Natural killer cell (primary cell): ENCODE measurements at regions not wholly inside any gene's neighbourhood (a gene's known extent, or its start where the extent isn't known, plus 50 kb on each side); places are given as distances from the start of the nearest gene placed in this dataset.
"Not testable (repeated sequence)": the region's sequence is repeated elsewhere in the genome, so short reads cannot be mapped to it uniquely, and the experiment has no call there.

ENCODE experiments used
- ATAC-seq, 3 donors: fragments of 150-1000 bp in 2 of 3; fragments of 200-7000 bp in 1 of 3; cut with Tn5 transposase; 1 replicate in 1 of 3; 2 replicates in 2 of 3; pipeline ENCODE4 v1.10.0; 2021; ENCODE audit warnings: mild to moderate bottlenecking in 2 of 3, moderate library complexity in 2 of 3
- DNase-seq, 2 donors: peaks; one replicate each; pipeline versions ENCODE4 v3.0.0 to v3.0.0-alpha.2; 2013 to 2021; ENCODE audit warnings: mixed read lengths in 1 of 2
- H3K27ac ChIP-seq: one replicate; pipeline ENCODE4 v1.5.1; 2013; ENCODE audit warnings: mild to moderate bottlenecking, low read length
- H3K27me3 ChIP-seq: one replicate; pipeline ENCODE4 v1.6.1; 2013; ENCODE audit warnings: low read length; ENCODE audit not compliant: control insufficient read depth, insufficient read depth
- H3K36me3 ChIP-seq: one replicate; pipeline ENCODE4 v1.6.1; 2013; ENCODE audit warnings: low read length; ENCODE audit not compliant: control insufficient read depth, insufficient read depth
- H3K4me1 ChIP-seq: one replicate; pipeline ENCODE4 v1.6.1; 2013; ENCODE audit warnings: low read length; ENCODE audit not compliant: control insufficient read depth, insufficient read depth
- H3K4me3 ChIP-seq: one replicate; pipeline ENCODE4 v1.5.1; 2013; ENCODE audit warnings: low read length
- H3K9me3 ChIP-seq: one replicate; pipeline ENCODE4 v1.6.1; 2013; ENCODE audit warnings: low read length; ENCODE audit not compliant: control insufficient read depth, insufficient read depth
- H3K27ac Mint-ChIP-seq, 2 donors: one replicate each; pipeline ENCODE4 v1.8.0; 2022; ENCODE audit warnings: mild to moderate bottlenecking in 2 of 2, mixed read lengths in 2 of 2, moderate library complexity in 1 of 2
- H3K27me3 Mint-ChIP-seq, 2 donors: one replicate each; pipeline ENCODE4 v1.8.0; 2022; ENCODE audit warnings: low read depth in 2 of 2, mixed read lengths in 2 of 2
- H3K36me3 Mint-ChIP-seq: one replicate; pipeline ENCODE4 v1.8.0; 2022; ENCODE audit warnings: mixed read lengths
- H3K4me1 Mint-ChIP-seq, 2 donors: one replicate each; pipeline ENCODE4 v1.8.0; 2022; ENCODE audit warnings: mixed read lengths in 2 of 2
- H3K4me3 Mint-ChIP-seq: one replicate; pipeline ENCODE4 v1.8.0; 2022; ENCODE audit warnings: mild to moderate bottlenecking, moderate library complexity, mixed read lengths
- H3K9me3 Mint-ChIP-seq, 2 donors: one replicate each; pipeline ENCODE4 v1.8.0; 2022; ENCODE audit warnings: mixed read lengths in 2 of 2
- CTCF ChIP-seq: fragments of 200-600 bp; IDR thresholded peaks from one replicate; pipeline ENCODE4 v1.8.0; 2022; ENCODE audit warnings: antibody characterized with exemption
- WGBS: methylation state at CpG from one replicate; pipeline ENCODE4 v1.1.7; 2013; ENCODE audit warnings: missing lambda C conversion rate; ENCODE audit not compliant: insufficient coverage; 5-methylcytosine and 5-hydroxymethylcytosine counted together
- intact Hi-C: fragments of 100-400 bp; cut with micrococcal nuclease; formaldehyde crosslinking; loops from one replicate; pipeline ENCODE4 v1.14.2; 2022

DNA sequence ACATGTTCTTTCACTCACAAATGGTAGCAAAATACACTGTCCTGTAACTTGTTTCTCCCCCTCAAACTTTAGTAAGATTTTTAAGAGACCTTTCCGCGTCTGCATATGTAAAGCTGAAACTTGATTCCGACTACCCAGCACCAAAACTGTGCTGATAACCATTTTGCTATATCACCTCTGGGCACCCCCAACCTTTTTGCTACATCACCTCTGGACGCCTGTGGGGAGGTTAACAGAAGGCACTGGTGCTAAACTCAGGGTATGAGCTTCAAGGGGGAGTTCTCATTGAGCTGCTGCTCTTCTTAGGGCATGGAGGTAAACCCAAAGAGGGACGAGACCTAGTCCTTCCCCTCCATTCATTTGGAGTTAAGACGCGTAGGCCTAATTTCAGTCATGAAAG is 67.6 kb upstream of the NFE2L3 start:
- Mint-ChIP-seq H3K27me3 (peaks cover 26 to 56% of the 10 kb centered on the region in 2 donors), H3K4me1 (no peaks in the 10 kb centered on the region), H3K27ac (no peak overlapping the region), H3K36me3 (no peaks in the 10 kb centered on the region), H3K9me3 (no peaks in the 10 kb centered on the region), H3K4me3 (no peak overlapping the region)
- no peaks in the 10 kb centered on the region for H3K36me3 ChIP-seq
- H3K27me3 ChIP-seq: no peaks in the 10 kb centered on the region
- DNase-seq (no peak), ATAC-seq (no peak)
- TF ChIP-seq CTCF: no peak
- no peak overlapping the region for H3K27ac ChIP-seq
- H3K9me3 ChIP-seq: peaks cover under 1% of the 10 kb centered on the region
- 85% methylated on average over 7 of the region's 7 CpGs for WGBS
- H3K4me3 ChIP-seq: no peak overlapping the region
- no peaks in the 10 kb centered on the region for H3K4me1 ChIP-seq
- intact Hi-C loops: no loop called here

DNA sequence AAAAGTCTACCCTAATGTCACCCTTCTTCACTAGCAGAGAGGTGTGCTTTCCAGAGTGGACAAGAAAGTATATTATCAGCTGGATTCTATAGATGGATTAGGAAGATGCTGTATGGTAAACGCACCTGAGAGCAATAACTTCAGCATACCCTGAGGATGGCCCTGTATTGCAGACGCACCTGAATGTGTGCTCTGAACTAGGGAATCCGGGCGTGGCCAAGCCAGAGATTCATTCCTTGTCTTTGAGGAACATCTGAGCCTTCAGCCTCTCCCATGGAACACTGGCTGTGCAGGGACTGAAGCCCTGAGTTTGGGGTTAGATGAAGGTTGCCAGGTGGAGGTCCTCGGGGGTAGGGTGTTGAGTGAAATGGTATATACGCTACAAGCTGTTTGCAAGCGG is 66.2 kb upstream of the NFE2L3 start:
- Histone ChIP-seq H3K27me3 (no peaks in the 10 kb centered on the region), H3K9me3 (peaks cover 4% of the 10 kb centered on the region), H3K4me3 (no peak overlapping the region), H3K4me1 (no peaks in the 10 kb centered on the region), H3K36me3 (no peaks in the 10 kb centered on the region), H3K27ac (no peak overlapping the region)
- Mint-ChIP-seq H3K27me3 (peaks cover 13 to 45% of the 10 kb centered on the region in 2 donors), H3K36me3 (no peaks in the 10 kb centered on the region), H3K4me3 (no peak overlapping the region), H3K4me1 (peaks cover 1 to 3% of the 10 kb centered on the region in 2 donors), H3K9me3 (no peaks in the 10 kb centered on the region), H3K27ac (no peak overlapping the region)
- TF ChIP-seq CTCF: no peak
- intact Hi-C loops: no loop called here
- WGBS: 96% methylated on average over 7 of the region's 7 CpGs
- ATAC-seq: no peak
- no peak for DNase-seq

- Mint-ChIP-seq H3K27ac (no peak overlapping the region), H3K27me3 (peaks cover 5 to 28% of the 10 kb centered on the region in 2 donors), H3K9me3 (no peaks in the 10 kb centered on the region), H3K4me3 (no peak overlapping the region), H3K36me3 (no peaks in the 10 kb centered on the region), H3K4me1 (peaks cover 7 to 14% of the 10 kb centered on the region in 2 donors)
- no peaks in the 10 kb centered on the region for H3K27me3 ChIP-seq
- H3K4me3 ChIP-seq: no peak overlapping the region
- no peak for DNase-seq
- ATAC-seq: no peak
- H3K27ac ChIP-seq: no peak overlapping the region
- H3K9me3 ChIP-seq: peaks cover 4% of the 10 kb centered on the region
- 93% methylated on average over 5 of the region's 7 CpGs for WGBS
- intact Hi-C loops: no loop called here
- no peak for TF ChIP-seq CTCF
- no peaks in the 10 kb centered on the region for H3K4me1 ChIP-seq
- no peaks in the 10 kb centered on the region for H3K36me3 ChIP-seq
Observed at GRCh38 chr7:26087321-26088091, 64.5 kb upstream of the NFE2L3 start.

- Mint-ChIP-seq H3K27me3 (peaks cover 4 to 14% of the 10 kb centered on the region in 2 donors), H3K4me1 (peaks cover 7 to 14% of the 10 kb centered on the region in 2 donors)
- H3K27ac Mint-ChIP-seq, H3K4me3 Mint-ChIP-seq, DNase-seq, ATAC-seq, H3K36me3 Mint-ChIP-seq, H3K4me1 ChIP-seq, H3K4me3 ChIP-seq, H3K9me3 Mint-ChIP-seq, intact Hi-C loops, H3K27ac ChIP-seq, H3K9me3 ChIP-seq, H3K36me3 ChIP-seq, H3K27me3 ChIP-seq: not testable (repeated sequence)
- 55% methylated on average over 6 of the region's 6 CpGs for WGBS
Observed at GRCh38 chr7:26089469-26089868, 62.5 kb upstream of the NFE2L3 start.
